Erythroblast (primary cell): ENCODE measurements at regions not wholly inside any gene's neighbourhood (a gene's known extent, or its start where the extent isn't known, plus 50 kb on each side); places are given as distances from the start of the nearest gene placed in this dataset.

Experiments used
- GATA1 ChIP-seq: IDR thresholded peaks from 2 replicates; pipeline ENCODE4 v1.6.1; 2011; ENCODE audit warnings: low read depth, mild to moderate bottlenecking, control low read depth, low read length, moderate library complexity
- POLR2A ChIP-seq: IDR thresholded peaks from 2 replicates; pipeline ENCODE4 v1.6.1; 2011; ENCODE audit warnings: mild to moderate bottlenecking, low read length

DNA sequence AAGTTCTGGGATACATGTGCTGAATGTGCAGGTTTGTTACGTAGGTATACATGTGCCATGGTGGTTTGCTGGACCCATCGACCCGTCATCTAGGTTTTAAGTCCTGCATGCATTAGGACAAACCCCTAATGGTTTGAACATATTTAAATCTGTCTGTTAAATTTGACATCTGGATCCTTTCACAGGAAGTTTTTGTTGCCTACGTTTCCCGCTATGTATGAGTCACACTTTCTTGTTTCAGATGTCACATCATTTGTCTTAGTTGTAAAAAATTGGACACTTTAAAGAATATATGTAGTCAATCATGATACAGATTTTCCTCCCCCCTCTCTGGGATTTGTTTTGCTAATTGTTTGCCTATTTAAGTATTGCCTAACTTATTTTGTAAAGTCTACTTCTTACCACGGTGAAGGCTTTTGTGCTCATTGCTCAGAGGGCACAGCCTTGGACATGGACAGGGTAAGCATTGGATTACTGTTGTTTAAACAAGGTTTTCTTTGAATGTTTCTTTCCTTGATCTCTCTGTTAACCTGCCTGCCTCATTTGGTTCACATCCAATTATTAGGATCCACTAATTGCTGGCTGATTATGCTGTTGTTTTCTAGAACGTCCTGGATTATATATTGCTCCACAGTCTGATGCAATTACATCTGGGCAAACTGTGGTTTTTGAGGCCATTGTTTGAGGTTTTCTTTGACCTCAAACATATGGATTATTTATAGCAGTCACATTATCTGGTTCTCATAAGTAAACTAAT is 1441.4 kb downstream of the AACS start:
- TF ChIP-seq POLR2A (no peak), GATA1 (no peak)
